Stimulated activated naive CD8-positive, alpha-beta T cell treated with anti-CD3 and anti-CD28 coated beads, Interleukin-15, amount 100 ng/mL, for 72 hours (primary cell): ENCODE measurements at regions not wholly inside any gene's neighbourhood (a gene's known extent, or its start where the extent isn't known, plus 50 kb on each side); places are given as distances from the start of the nearest gene placed in this dataset.
"Not testable (repeated sequence)": the region's sequence is repeated elsewhere in the genome, so short reads cannot be mapped to it uniquely, and the experiment has no call there.

Source experiments
- ATAC-seq: fragments of 150-1000 bp; cut with Tn5 transposase; 2 replicates; pipeline ENCODE4 v1.10.0; 2021; ENCODE audit warnings: mild to moderate bottlenecking, moderate library complexity
- DNase-seq, 2 donors: peaks; one replicate each; pipeline ENCODE4 v3.0.0; 2021 to 2022
- H3K27ac Mint-ChIP-seq, 2 donors: one replicate each; pipeline ENCODE4 v1.8.0; 2022; ENCODE audit warnings: mild to moderate bottlenecking in 2 of 2, mixed read lengths in 2 of 2, moderate library complexity in 2 of 2
- H3K27me3 Mint-ChIP-seq: one replicate; pipeline ENCODE4 v1.8.0; 2022; ENCODE audit warnings: mixed read lengths
- H3K4me1 Mint-ChIP-seq: one replicate; pipeline ENCODE4 v1.8.0; 2022; ENCODE audit warnings: mild to moderate bottlenecking, mixed read lengths
- H3K4me3 Mint-ChIP-seq, 2 donors: one replicate each; pipeline ENCODE4 v1.8.0; 2022; ENCODE audit warnings: mild to moderate bottlenecking in 2 of 2, mixed read lengths in 2 of 2, moderate library complexity in 1 of 2
- H3K9me3 Mint-ChIP-seq, 2 donors: one replicate each; pipeline ENCODE4 v1.8.0; 2022; ENCODE audit warnings: mixed read lengths in 2 of 2

GRCh38 chr13:63741029-63741813 is 2325.6 kb upstream of the PCDH20 start:
- DNase-seq, result no peak
- Mint-ChIP-seq H3K27ac (no peak overlapping the region), H3K4me1 (no peaks in the 10 kb centered on the region), H3K4me3 (no peak overlapping the region), H3K27me3 (no peaks in the 10 kb centered on the region), H3K9me3 (peaks cover 0 to 7% of the 10 kb centered on the region in 2 donors)
- ATAC-seq, result peak; percentile 35

- not testable (repeated sequence) for H3K9me3 Mint-ChIP-seq, ATAC-seq, H3K27me3 Mint-ChIP-seq, H3K27ac Mint-ChIP-seq, H3K4me3 Mint-ChIP-seq, H3K4me1 Mint-ChIP-seq, DNase-seq
These were observed 2323.6 kb upstream of the PCDH20 start for GRCh38 chr13:63739112-63739735.

GRCh38 chr13:63737418-63737817 is 2321.8 kb upstream of the PCDH20 start:
- ATAC-seq (no peak), DNase-seq (no peak)
- no peak overlapping the region for H3K4me3 Mint-ChIP-seq
- no peaks in the 10 kb centered on the region for H3K27me3 Mint-ChIP-seq
- H3K27ac Mint-ChIP-seq, result no peak overlapping the region
- peaks cover 0 to 7% of the 10 kb centered on the region in 2 donors for H3K9me3 Mint-ChIP-seq
- no peaks in the 10 kb centered on the region for H3K4me1 Mint-ChIP-seq

- DNase-seq (no peak), ATAC-seq (no peak)
- no peaks in the 10 kb centered on the region for H3K27me3 Mint-ChIP-seq
- peaks cover 8 to 11% of the 10 kb centered on the region in 2 donors for H3K9me3 Mint-ChIP-seq
- H3K4me3 Mint-ChIP-seq, result no peak overlapping the region
- no peaks in the 10 kb centered on the region for H3K4me1 Mint-ChIP-seq
- no peak overlapping the region for H3K27ac Mint-ChIP-seq
These were observed 2316.2 kb upstream of the PCDH20 start for GRCh38 chr13:63731896-63732295.

- H3K27ac Mint-ChIP-seq, ATAC-seq, H3K27me3 Mint-ChIP-seq, H3K4me1 Mint-ChIP-seq, H3K9me3 Mint-ChIP-seq, H3K4me3 Mint-ChIP-seq, DNase-seq: not testable (repeated sequence)
These were observed 2296.5 kb upstream of the PCDH20 start for GRCh38 chr13:63712159-63712558.

- no peak overlapping the region for H3K4me3 Mint-ChIP-seq
- H3K4me1 Mint-ChIP-seq, result no peaks in the 10 kb centered on the region
- H3K27me3 Mint-ChIP-seq, result no peaks in the 10 kb centered on the region
- H3K9me3 Mint-ChIP-seq, result peaks cover 4 to 5% of the 10 kb centered on the region in 2 donors
- DNase-seq, result no peak
- H3K27ac Mint-ChIP-seq, result no peak overlapping the region
- ATAC-seq, result no peak
These were observed 2291.1 kb upstream of the PCDH20 start for GRCh38 chr13:63706751-63707150.

GRCh38 chr13:63704521-63704920 is 2288.9 kb upstream of the PCDH20 start:
- Mint-ChIP-seq H3K9me3 (peaks cover 5 to 18% of the 10 kb centered on the region in 2 donors), H3K27ac (no peak overlapping the region), H3K27me3 (no peaks in the 10 kb centered on the region)

GRCh38 chr13:63700350-63700749 is 2284.7 kb upstream of the PCDH20 start:
- H3K27me3 Mint-ChIP-seq, result no peaks in the 10 kb centered on the region
- DNase-seq (no peak), ATAC-seq (no peak)
- no peak overlapping the region for H3K27ac Mint-ChIP-seq
- no peak overlapping the region for H3K4me3 Mint-ChIP-seq
- H3K9me3 Mint-ChIP-seq, result peaks cover 10 to 18% of the 10 kb centered on the region in 2 donors
- H3K4me1 Mint-ChIP-seq, result no peaks in the 10 kb centered on the region

More at GRCh38 chr13:63704521-63704920, 2288.9 kb upstream of the PCDH20 start:
- no peaks in the 10 kb centered on the region for H3K4me1 Mint-ChIP-seq
- no peak for DNase-seq
- no peak overlapping the region for H3K4me3 Mint-ChIP-seq
- ATAC-seq, result no peak

- DNase-seq (no peak), ATAC-seq (peak; percentile 12)
- no peaks in the 10 kb centered on the region for H3K27me3 Mint-ChIP-seq
- no peak overlapping the region for H3K4me3 Mint-ChIP-seq
- H3K27ac Mint-ChIP-seq, result no peak overlapping the region
- no peaks in the 10 kb centered on the region for H3K4me1 Mint-ChIP-seq
- peaks cover 10 to 15% of the 10 kb centered on the region in 2 donors for H3K9me3 Mint-ChIP-seq
These were observed 2284.3 kb upstream of the PCDH20 start for GRCh38 chr13:63699948-63700347.

GRCh38 chr13:63696055-63696454 is 2280.4 kb upstream of the PCDH20 start:
- no peak for ATAC-seq
- Mint-ChIP-seq H3K9me3 (peaks cover 5 to 13% of the 10 kb centered on the region in 2 donors), H3K27me3 (no peaks in the 10 kb centered on the region), H3K27ac (no peak overlapping the region), H3K4me3 (no peak overlapping the region), H3K4me1 (no peaks in the 10 kb centered on the region)
- no peak for DNase-seq

GRCh38 chr13:63693696-63694095 is 2278.0 kb upstream of the PCDH20 start:
- DNase-seq, result no peak
- no peaks in the 10 kb centered on the region for H3K27me3 Mint-ChIP-seq
- no peak for ATAC-seq
- H3K4me1 Mint-ChIP-seq, result no peaks in the 10 kb centered on the region
- H3K27ac Mint-ChIP-seq, result no peak overlapping the region
- no peak overlapping the region for H3K4me3 Mint-ChIP-seq
- H3K9me3 Mint-ChIP-seq, result peaks cover 0 to 3% of the 10 kb centered on the region in 2 donors

- Mint-ChIP-seq H3K27ac (no peak overlapping the region), H3K4me1 (no peaks in the 10 kb centered on the region), H3K9me3 (peaks cover 8 to 10% of the 10 kb centered on the region in 2 donors), H3K4me3 (no peak overlapping the region), H3K27me3 (no peaks in the 10 kb centered on the region)
- ATAC-seq (no peak), DNase-seq (no peak)
These were observed 2275.8 kb upstream of the PCDH20 start for GRCh38 chr13:63691474-63691873.

GRCh38 chr13:63690672-63691071 is 2275.0 kb upstream of the PCDH20 start:
- no peak for DNase-seq
- no peak overlapping the region for H3K27ac Mint-ChIP-seq

GRCh38 chr13:63684822-63685221 is 2269.2 kb upstream of the PCDH20 start:
- ATAC-seq (no peak), DNase-seq (no peak)
- Mint-ChIP-seq H3K4me1 (no peaks in the 10 kb centered on the region), H3K27me3 (no peaks in the 10 kb centered on the region), H3K4me3 (no peak overlapping the region), H3K9me3 (peaks cover 8 to 10% of the 10 kb centered on the region in 2 donors), H3K27ac (no peak overlapping the region)

More at GRCh38 chr13:63690672-63691071, 2275.0 kb upstream of the PCDH20 start:
- ATAC-seq, result no peak
- H3K9me3 Mint-ChIP-seq, result peaks cover 8 to 10% of the 10 kb centered on the region in 2 donors
- H3K4me3 Mint-ChIP-seq, result no peak overlapping the region
- no peaks in the 10 kb centered on the region for H3K4me1 Mint-ChIP-seq
- H3K27me3 Mint-ChIP-seq, result no peaks in the 10 kb centered on the region

GRCh38 chr13:63680704-63681103 is 2265.1 kb upstream of the PCDH20 start:
- no peak overlapping the region for H3K27ac Mint-ChIP-seq
- no peaks in the 10 kb centered on the region for H3K27me3 Mint-ChIP-seq
- ATAC-seq (no peak), DNase-seq (no peak)
- H3K9me3 Mint-ChIP-seq, result no peaks in the 10 kb centered on the region
- no peak overlapping the region for H3K4me3 Mint-ChIP-seq
- no peaks in the 10 kb centered on the region for H3K4me1 Mint-ChIP-seq

GRCh38 chr13:63671296-63671695 is 2255.6 kb upstream of the PCDH20 start:
- H3K4me1 Mint-ChIP-seq, result no peaks in the 10 kb centered on the region
- ATAC-seq (no peak), DNase-seq (no peak)
- H3K4me3 Mint-ChIP-seq, result no peak overlapping the region
- H3K27ac Mint-ChIP-seq, result no peak overlapping the region
- H3K27me3 Mint-ChIP-seq, result no peaks in the 10 kb centered on the region
- H3K9me3 Mint-ChIP-seq, result peaks cover 0 to 4% of the 10 kb centered on the region in 2 donors
